Neural cell (in vitro differentiated cells): ENCODE measurements at regions not wholly inside any gene's neighbourhood (a gene's known extent, or its start where the extent isn't known, plus 50 kb on each side); places are given as distances from the start of the nearest gene placed in this dataset.

Experiments
- H2AFZ ChIP-seq: fragments of 200-600, 300-800 bp; sonication (generic), shearing (Covaris generic); 2 replicates; pipeline ENCODE4 v1.6.0; 2014; ENCODE audit warnings: low read depth, mild to moderate bottlenecking, antibody characterized with exemption, low read length, moderate library complexity
- H3F3A ChIP-seq: fragments of 200-600 bp; shearing (Covaris generic); 2 replicates; pipeline ENCODE4 v1.6.1; 2016; ENCODE audit warnings: mild to moderate bottlenecking, moderate library complexity, mixed read lengths, antibody characterized with exemption, low read length; ENCODE audit not compliant: insufficient read depth, poor library complexity, severe bottlenecking
- H3K27ac ChIP-seq: fragments of 200-600, 300-800 bp; sonication (generic), shearing (Covaris generic); 2 replicates; pipeline ENCODE4 v1.5.1; 2014; ENCODE audit warnings: mild to moderate bottlenecking, low read length, moderate library complexity
- H3K27me3 ChIP-seq: fragments of 300-800, 200-600 bp; sonication (generic), shearing (Covaris generic); 2 replicates; pipeline ENCODE4 v1.6.0; 2014; ENCODE audit warnings: mild to moderate bottlenecking, low read depth, low read length, moderate library complexity; ENCODE audit not compliant: insufficient read depth
- H3K36me3 ChIP-seq: fragments of 300-800, 200-600 bp; sonication (generic), shearing (Covaris generic); 2 replicates; pipeline ENCODE4 v1.5.1; 2014; ENCODE audit warnings: mild to moderate bottlenecking, antibody characterized with exemption, low read length, moderate library complexity; ENCODE audit not compliant: insufficient read depth
- H3K4me2 ChIP-seq: fragments of 300-800, 200-600 bp; sonication (generic), shearing (Covaris generic); 2 replicates; pipeline ENCODE4 v1.6.0; 2014; ENCODE audit warnings: mild to moderate bottlenecking, low read length
- H3K4me3 ChIP-seq: fragments of 300-800, 200-600 bp; sonication (generic), shearing (Covaris generic); 2 replicates; pipeline ENCODE4 v1.5.1; 2014; ENCODE audit warnings: mild to moderate bottlenecking, low read length, moderate library complexity
- H3K79me2 ChIP-seq: fragments of 200-600 bp; shearing (Covaris generic); replicated peaks from 2 replicates; pipeline ENCODE4 v1.6.0; 2014; ENCODE audit warnings: mild to moderate bottlenecking, low read length, moderate library complexity; ENCODE audit not compliant: insufficient read depth
- H3K9ac ChIP-seq: fragments of 300-800, 200-600 bp; sonication (generic), shearing (Covaris generic); 2 replicates; pipeline ENCODE4 v1.6.1; 2016; ENCODE audit warnings: mild to moderate bottlenecking, low read length, mixed read lengths
- H3K9me2 ChIP-seq: fragments of 200-600 bp; shearing (Covaris generic); 2 replicates; pipeline ENCODE4 v1.6.1; 2016; ENCODE audit warnings: mild to moderate bottlenecking, low read length, mixed read lengths; ENCODE audit not compliant: insufficient read depth
- H3K9me3 ChIP-seq: fragments of 200-600, 300-800 bp; sonication (generic), shearing (Covaris generic); 2 replicates; pipeline ENCODE4 v1.6.1; 2016; ENCODE audit warnings: mild to moderate bottlenecking, mixed run types, low read length, moderate library complexity, mixed read lengths
- H4K20me1 ChIP-seq: fragments of 200-600 bp; shearing (Covaris generic); 2 replicates; pipeline ENCODE4 v1.6.1; 2016; ENCODE audit warnings: mild to moderate bottlenecking, mixed run types; ENCODE audit not compliant: insufficient read depth
- EP300 ChIP-seq: fragments of 450-650 bp; conservative IDR thresholded peaks from 2 replicates; pipeline ENCODE4 v1.6.1; 2014; ENCODE audit warnings: antibody characterized with exemption, mild to moderate bottlenecking, moderate library complexity; ENCODE audit not compliant: poor library complexity, severe bottlenecking
- EZH2 ChIP-seq: fragments of 200-600, 300-800 bp; shearing (Covaris generic), sonication (generic); IDR thresholded peaks from 2 replicates; pipeline ENCODE4 v1.6.1; 2014; ENCODE audit warnings: antibody characterized with exemption, low read length, borderline replicate concordance, mild to moderate bottlenecking; ENCODE audit not compliant: insufficient read depth, poor library complexity, severe bottlenecking
- MXI1 ChIP-seq: fragments of 450-650 bp; conservative IDR thresholded peaks from 2 replicates; pipeline ENCODE4 v1.6.1; 2014; ENCODE audit warnings: antibody characterized with exemption, mild to moderate bottlenecking; ENCODE audit not compliant: poor library complexity, severe bottlenecking
- POLR2AphosphoS5 ChIP-seq: IDR thresholded peaks from 2 replicates; pipeline ENCODE4 v1.6.1; 2012
- RAD21 ChIP-seq: fragments of 450-650 bp; conservative IDR thresholded peaks from 2 replicates; pipeline ENCODE4 v1.6.1; 2014; ENCODE audit warnings: antibody characterized with exemption, mild to moderate bottlenecking, moderate library complexity
- SMC3 ChIP-seq: fragments of 450-650 bp; conservative IDR thresholded peaks from 2 replicates; pipeline ENCODE4 v1.6.1; 2014; ENCODE audit warnings: antibody characterized with exemption, mild to moderate bottlenecking, moderate library complexity; ENCODE audit not compliant: poor library complexity
- TAF1 ChIP-seq: IDR thresholded peaks from 2 replicates; pipeline ENCODE4 v1.6.1; 2012; ENCODE audit warnings: low read depth
- TF ChIP-seq, protein P1 (sequence below): IDR thresholded peaks from 2 replicates; pipeline ENCODE4 v1.6.1; 2012; ENCODE audit warnings: borderline replicate concordance
- TF ChIP-seq, protein P2 (sequence below): fragments of 450-650 bp; IDR thresholded peaks from 2 replicates; pipeline ENCODE4 v1.5.1; 2014; ENCODE audit warnings: antibody characterized with exemption, mild to moderate bottlenecking, moderate library complexity; ENCODE audit not compliant: poor library complexity, severe bottlenecking

DNA sequence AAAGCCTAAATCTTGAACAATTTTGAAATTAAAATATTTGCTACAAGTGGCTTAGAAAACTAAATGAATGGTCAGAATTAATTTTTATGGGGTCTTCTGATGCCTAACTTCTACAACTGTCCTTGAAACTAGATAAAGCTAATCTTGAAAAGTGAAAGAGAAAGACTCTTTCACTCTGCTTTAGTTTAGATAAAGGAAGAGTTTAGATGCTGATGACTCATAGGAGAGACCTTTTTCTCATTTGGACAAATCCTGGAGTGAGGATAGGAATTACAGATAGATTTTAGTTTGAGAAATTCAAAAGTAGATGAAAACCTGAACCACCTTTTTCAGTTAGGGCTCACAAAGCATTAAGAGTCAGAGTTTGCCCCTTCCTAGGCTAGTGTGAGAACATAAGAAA, 342.3 kb upstream of the GRID2 start:
- no peaks in the 10 kb centered on the region for H4K20me1 ChIP-seq
- TF ChIP-seq SMC3 (no peak), MXI1 (no peak), TAF1 (no peak), POLR2AphosphoS5 (no peak), RAD21 (no peak), EZH2 (no peak), EP300 (no peak)
- TF ChIP-seq, protein P1, sequence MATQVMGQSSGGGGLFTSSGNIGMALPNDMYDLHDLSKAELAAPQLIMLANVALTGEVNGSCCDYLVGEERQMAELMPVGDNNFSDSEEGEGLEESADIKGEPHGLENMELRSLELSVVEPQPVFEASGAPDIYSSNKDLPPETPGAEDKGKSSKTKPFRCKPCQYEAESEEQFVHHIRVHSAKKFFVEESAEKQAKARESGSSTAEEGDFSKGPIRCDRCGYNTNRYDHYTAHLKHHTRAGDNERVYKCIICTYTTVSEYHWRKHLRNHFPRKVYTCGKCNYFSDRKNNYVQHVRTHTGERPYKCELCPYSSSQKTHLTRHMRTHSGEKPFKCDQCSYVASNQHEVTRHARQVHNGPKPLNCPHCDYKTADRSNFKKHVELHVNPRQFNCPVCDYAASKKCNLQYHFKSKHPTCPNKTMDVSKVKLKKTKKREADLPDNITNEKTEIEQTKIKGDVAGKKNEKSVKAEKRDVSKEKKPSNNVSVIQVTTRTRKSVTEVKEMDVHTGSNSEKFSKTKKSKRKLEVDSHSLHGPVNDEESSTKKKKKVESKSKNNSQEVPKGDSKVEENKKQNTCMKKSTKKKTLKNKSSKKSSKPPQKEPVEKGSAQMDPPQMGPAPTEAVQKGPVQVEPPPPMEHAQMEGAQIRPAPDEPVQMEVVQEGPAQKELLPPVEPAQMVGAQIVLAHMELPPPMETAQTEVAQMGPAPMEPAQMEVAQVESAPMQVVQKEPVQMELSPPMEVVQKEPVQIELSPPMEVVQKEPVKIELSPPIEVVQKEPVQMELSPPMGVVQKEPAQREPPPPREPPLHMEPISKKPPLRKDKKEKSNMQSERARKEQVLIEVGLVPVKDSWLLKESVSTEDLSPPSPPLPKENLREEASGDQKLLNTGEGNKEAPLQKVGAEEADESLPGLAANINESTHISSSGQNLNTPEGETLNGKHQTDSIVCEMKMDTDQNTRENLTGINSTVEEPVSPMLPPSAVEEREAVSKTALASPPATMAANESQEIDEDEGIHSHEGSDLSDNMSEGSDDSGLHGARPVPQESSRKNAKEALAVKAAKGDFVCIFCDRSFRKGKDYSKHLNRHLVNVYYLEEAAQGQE: no peak
- TF ChIP-seq, protein P2, sequence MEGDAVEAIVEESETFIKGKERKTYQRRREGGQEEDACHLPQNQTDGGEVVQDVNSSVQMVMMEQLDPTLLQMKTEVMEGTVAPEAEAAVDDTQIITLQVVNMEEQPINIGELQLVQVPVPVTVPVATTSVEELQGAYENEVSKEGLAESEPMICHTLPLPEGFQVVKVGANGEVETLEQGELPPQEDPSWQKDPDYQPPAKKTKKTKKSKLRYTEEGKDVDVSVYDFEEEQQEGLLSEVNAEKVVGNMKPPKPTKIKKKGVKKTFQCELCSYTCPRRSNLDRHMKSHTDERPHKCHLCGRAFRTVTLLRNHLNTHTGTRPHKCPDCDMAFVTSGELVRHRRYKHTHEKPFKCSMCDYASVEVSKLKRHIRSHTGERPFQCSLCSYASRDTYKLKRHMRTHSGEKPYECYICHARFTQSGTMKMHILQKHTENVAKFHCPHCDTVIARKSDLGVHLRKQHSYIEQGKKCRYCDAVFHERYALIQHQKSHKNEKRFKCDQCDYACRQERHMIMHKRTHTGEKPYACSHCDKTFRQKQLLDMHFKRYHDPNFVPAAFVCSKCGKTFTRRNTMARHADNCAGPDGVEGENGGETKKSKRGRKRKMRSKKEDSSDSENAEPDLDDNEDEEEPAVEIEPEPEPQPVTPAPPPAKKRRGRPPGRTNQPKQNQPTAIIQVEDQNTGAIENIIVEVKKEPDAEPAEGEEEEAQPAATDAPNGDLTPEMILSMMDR: no peak
- H3K27me3 ChIP-seq: no peaks in the 10 kb centered on the region
- H3K27ac ChIP-seq: no peak overlapping the region
- H3K9me2 ChIP-seq: no peaks in the 10 kb centered on the region
- no peaks in the 10 kb centered on the region for H3K79me2 ChIP-seq
- no peaks in the 10 kb centered on the region for H3F3A ChIP-seq
- no peak overlapping the region for H2AFZ ChIP-seq
- H3K9ac ChIP-seq: no peak overlapping the region
- H3K4me2 ChIP-seq: no peak overlapping the region
- H3K9me3 ChIP-seq: no peaks in the 10 kb centered on the region
- no peaks in the 10 kb centered on the region for H3K36me3 ChIP-seq
- H3K4me3 ChIP-seq: no peak overlapping the region

- no peak overlapping the region for H3K9ac ChIP-seq
- TF ChIP-seq EZH2 (no peak), TAF1 (no peak), EP300 (no peak), POLR2AphosphoS5 (no peak), SMC3 (no peak), MXI1 (no peak), RAD21 (no peak)
- TF ChIP-seq, protein P2: no peak
- TF ChIP-seq, protein P1: no peak
- H2AFZ ChIP-seq: no peak overlapping the region
- no peaks in the 10 kb centered on the region for H3K79me2 ChIP-seq
- H3K36me3 ChIP-seq: no peaks in the 10 kb centered on the region
- no peaks in the 10 kb centered on the region for H4K20me1 ChIP-seq
- no peaks in the 10 kb centered on the region for H3K27me3 ChIP-seq
- H3K4me3 ChIP-seq: no peak overlapping the region
- H3K9me3 ChIP-seq: no peaks in the 10 kb centered on the region
- no peaks in the 10 kb centered on the region for H3F3A ChIP-seq
- no peak overlapping the region for H3K27ac ChIP-seq
- no peak overlapping the region for H3K4me2 ChIP-seq
- no peaks in the 10 kb centered on the region for H3K9me2 ChIP-seq
Measured at GRCh38 chr4:91963486-91963885, 340.3 kb upstream of the GRID2 start.
